ENCODE measurements at regions not wholly inside any gene's neighbourhood (a gene's known extent, or its start where the extent isn't known, plus 50 kb on each side); places are given as distances from the start of the nearest gene placed in this dataset.

- Histone ChIP-seq H3K36me3 (ENCODE audit: control insufficient read depth, insufficient read depth, low read length) (no peaks in the 10 kb centered on the region), H3K27me3 (ENCODE audit: control insufficient read depth, insufficient read depth, low read length) (no peaks in the 10 kb centered on the region), H3K4me3 (ENCODE audit: low read depth, low read length) (no peak overlapping the region)
- FAIRE-seq (no peak), DNase-seq (ENCODE audit: low read depth) (no peak)
- TF ChIP-seq CTCF (IDR thresholded peaks at IDR 0.05; ENCODE audit: insufficient read depth, low read length, severe bottlenecking), result no peak
These were observed 425.0 kb downstream of the CDH11 start for GRCh38 chr16:64696866-64697265.

GRCh38 chr16:64695684-64696083 is 426.2 kb downstream of the CDH11 start:
- no peak for FAIRE-seq
- no peaks in the 10 kb centered on the region for H3K36me3 ChIP-seq (ENCODE audit: control insufficient read depth, insufficient read depth, low read length)
- TF ChIP-seq CTCF (IDR thresholded peaks at IDR 0.05; ENCODE audit: insufficient read depth, low read length, severe bottlenecking), result no peak
- DNase-seq (ENCODE audit: low read depth), result no peak
- no peak overlapping the region for H3K4me3 ChIP-seq (ENCODE audit: low read depth, low read length)
- no peaks in the 10 kb centered on the region for H3K27me3 ChIP-seq (ENCODE audit: control insufficient read depth, insufficient read depth, low read length)

DNA sequence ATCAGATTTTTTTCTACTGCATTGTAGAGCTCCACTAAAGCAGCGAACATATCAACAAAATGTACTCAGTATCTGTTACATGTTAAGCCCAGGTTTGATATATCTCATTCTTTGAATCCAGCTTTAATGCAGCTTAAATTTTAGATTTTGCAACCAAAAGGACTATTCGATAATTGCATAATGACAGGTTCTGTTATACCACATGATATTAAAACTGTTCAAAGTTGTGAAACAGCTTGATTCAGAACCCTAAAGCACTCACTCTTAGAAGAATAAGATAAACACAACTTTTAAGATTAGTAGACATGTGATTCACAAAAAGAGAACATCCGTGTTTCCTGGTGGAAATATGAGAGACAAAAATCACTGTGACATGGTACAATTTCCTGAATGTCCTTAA is 427.9 kb downstream of the CDH11 start:
- no peak for TF ChIP-seq CTCF (IDR thresholded peaks at IDR 0.05; ENCODE audit: insufficient read depth, low read length, severe bottlenecking)
- no peak for FAIRE-seq
- Histone ChIP-seq H3K4me3 (ENCODE audit: low read depth, low read length) (no peak overlapping the region), H3K36me3 (ENCODE audit: control insufficient read depth, insufficient read depth, low read length) (no peaks in the 10 kb centered on the region), H3K27me3 (ENCODE audit: control insufficient read depth, insufficient read depth, low read length) (no peaks in the 10 kb centered on the region)
- no peak for DNase-seq (ENCODE audit: low read depth)

DNA sequence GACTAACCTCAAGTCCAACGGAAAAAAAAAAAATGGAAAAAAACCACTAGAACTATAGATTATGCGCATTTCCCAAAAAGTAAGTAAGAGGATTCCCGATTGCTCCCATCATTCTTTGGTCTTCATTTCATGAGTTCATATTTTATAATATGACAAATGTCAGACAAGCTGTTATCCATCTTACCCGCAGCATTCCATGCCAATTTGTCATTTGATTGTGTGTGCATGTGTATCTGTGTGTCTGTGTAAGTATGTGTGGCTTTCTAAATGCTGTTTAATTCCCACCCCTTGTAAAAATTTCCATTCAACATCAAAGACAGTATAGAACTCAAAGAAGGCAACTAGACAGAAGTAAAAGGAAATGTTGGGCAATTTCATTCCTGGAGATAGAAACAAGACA is 434.1 kb downstream of the CDH11 start:
- DNase-seq (ENCODE audit: low read depth), result no peak

DNA sequence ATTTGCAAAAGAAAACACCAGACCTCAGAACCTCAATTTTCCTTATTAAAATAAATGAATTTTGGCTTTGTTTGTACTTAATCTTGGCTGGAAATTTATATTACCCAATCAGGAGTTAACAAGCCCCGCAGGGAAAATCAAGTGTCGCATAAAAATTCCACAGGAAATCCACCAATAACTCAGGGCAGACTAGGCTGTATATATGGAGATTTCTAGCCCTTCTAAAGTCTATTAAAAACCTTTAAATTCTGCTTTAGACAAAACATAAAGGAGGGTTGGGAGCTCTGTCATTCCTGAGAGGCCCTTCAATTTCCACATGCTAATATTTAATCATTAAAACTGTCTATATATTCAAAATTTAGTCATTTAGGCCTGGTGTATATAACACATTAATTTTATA is 434.7 kb downstream of the CDH11 start:
- H3K4me3 ChIP-seq (ENCODE audit: low read depth, low read length), result no peak overlapping the region
- no peak for FAIRE-seq
- DNase-seq (ENCODE audit: low read depth), result no peak
- no peaks in the 10 kb centered on the region for H3K27me3 ChIP-seq (ENCODE audit: control insufficient read depth, insufficient read depth, low read length)
- no peaks in the 10 kb centered on the region for H3K36me3 ChIP-seq (ENCODE audit: control insufficient read depth, insufficient read depth, low read length)
- no peak for TF ChIP-seq CTCF (IDR thresholded peaks at IDR 0.05; ENCODE audit: insufficient read depth, low read length, severe bottlenecking)

More for the DNA sequence above, 434.1 kb downstream of the CDH11 start:
- Histone ChIP-seq H3K4me3 (ENCODE audit: low read depth, low read length) (no peak overlapping the region), H3K36me3 (ENCODE audit: control insufficient read depth, insufficient read depth, low read length) (no peaks in the 10 kb centered on the region), H3K27me3 (ENCODE audit: control insufficient read depth, insufficient read depth, low read length) (no peaks in the 10 kb centered on the region)
- no peak for FAIRE-seq
- no peak for TF ChIP-seq CTCF (IDR thresholded peaks at IDR 0.05; ENCODE audit: insufficient read depth, low read length, severe bottlenecking)

- peak; percentile 97 for DNase-seq (ENCODE audit: low read depth)
- no peak for TF ChIP-seq CTCF (IDR thresholded peaks at IDR 0.05; ENCODE audit: insufficient read depth, low read length, severe bottlenecking)
- no peaks in the 10 kb centered on the region for H3K27me3 ChIP-seq (ENCODE audit: control insufficient read depth, insufficient read depth, low read length)
- H3K4me3 ChIP-seq (ENCODE audit: low read depth, low read length), result no peak overlapping the region
- no peaks in the 10 kb centered on the region for H3K36me3 ChIP-seq (ENCODE audit: control insufficient read depth, insufficient read depth, low read length)
- FAIRE-seq, result no peak
These were observed 441.7 kb downstream of the CDH11 start for GRCh38 chr16:64679976-64680690.

Measured in bronchial epithelial cell (primary cell).